Retinal pigment epithelial cell (primary cell): ENCODE measurements at regions not wholly inside any gene's neighbourhood (a gene's known extent, or its start where the extent isn't known, plus 50 kb on each side); places are given as distances from the start of the nearest gene placed in this dataset.

Source experiments
- DNase-seq: peaks from one replicate; pipeline ENCODE4 v3.0.0-alpha.2; 2010; ENCODE audit warnings: low read depth
- H3K4me3 ChIP-seq: 2 replicates; pipeline ENCODE4 v1.5.1; 2011; ENCODE audit warnings: mild to moderate bottlenecking, low read length, control low read depth, moderate library complexity
- TF ChIP-seq, protein P1 (sequence below): conservative IDR thresholded peaks from 2 replicates; pipeline ENCODE4 v1.5.1; 2011; ENCODE audit warnings: low read depth, low read length, control low read depth, inconsistent platforms

- no peak overlapping the region for H3K4me3 ChIP-seq
- DNase-seq: no peak
- TF ChIP-seq, protein P1, sequence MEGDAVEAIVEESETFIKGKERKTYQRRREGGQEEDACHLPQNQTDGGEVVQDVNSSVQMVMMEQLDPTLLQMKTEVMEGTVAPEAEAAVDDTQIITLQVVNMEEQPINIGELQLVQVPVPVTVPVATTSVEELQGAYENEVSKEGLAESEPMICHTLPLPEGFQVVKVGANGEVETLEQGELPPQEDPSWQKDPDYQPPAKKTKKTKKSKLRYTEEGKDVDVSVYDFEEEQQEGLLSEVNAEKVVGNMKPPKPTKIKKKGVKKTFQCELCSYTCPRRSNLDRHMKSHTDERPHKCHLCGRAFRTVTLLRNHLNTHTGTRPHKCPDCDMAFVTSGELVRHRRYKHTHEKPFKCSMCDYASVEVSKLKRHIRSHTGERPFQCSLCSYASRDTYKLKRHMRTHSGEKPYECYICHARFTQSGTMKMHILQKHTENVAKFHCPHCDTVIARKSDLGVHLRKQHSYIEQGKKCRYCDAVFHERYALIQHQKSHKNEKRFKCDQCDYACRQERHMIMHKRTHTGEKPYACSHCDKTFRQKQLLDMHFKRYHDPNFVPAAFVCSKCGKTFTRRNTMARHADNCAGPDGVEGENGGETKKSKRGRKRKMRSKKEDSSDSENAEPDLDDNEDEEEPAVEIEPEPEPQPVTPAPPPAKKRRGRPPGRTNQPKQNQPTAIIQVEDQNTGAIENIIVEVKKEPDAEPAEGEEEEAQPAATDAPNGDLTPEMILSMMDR: no peak
Measured at GRCh38 chr7:112395411-112395810, 54.8 kb upstream of the IFRD1 start.

DNA sequence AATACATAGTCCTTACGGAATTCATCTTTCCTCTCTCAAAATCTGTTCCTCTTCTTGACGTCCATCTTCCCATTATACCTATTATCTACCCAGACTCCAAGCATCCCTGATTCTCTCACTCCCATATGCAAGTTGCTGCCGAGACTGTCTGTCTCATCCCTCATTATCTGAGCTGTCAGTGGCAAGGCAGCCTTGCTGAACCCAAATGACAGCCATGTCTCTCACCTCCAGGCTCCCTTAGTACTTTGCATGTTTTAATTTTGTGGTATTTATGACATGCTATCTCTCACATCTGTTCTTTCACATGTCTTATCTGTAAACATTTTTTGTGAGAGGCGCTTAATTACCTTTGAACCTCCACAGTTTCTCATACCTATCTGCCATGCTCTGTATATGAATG, 54.4 kb upstream of the IFRD1 start:
- H3K4me3 ChIP-seq: no peak overlapping the region
- TF ChIP-seq, protein P1: no peak
- no peak for DNase-seq

DNA sequence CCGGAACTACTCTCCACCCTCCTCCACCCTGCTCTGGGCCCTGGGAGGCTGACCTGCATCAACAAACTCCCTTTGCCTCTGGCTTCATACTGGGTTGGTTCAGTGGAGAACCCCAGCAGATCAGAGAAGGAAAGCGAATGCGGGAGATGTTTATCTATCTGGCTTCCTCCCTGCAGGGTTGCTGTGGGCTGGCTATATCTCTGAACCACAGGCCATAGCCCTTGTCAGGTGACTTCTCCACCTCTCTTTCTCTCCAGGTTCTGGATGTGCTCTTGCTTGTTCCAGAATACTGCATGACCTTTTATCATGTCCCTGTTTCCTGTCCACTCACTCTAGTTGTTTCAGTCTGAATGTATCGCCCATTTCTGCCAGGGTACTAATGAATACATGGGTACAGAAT, 51.7 kb upstream of the IFRD1 start:
- no peak overlapping the region for H3K4me3 ChIP-seq
- DNase-seq: no peak
- TF ChIP-seq, protein P1: no peak

DNA sequence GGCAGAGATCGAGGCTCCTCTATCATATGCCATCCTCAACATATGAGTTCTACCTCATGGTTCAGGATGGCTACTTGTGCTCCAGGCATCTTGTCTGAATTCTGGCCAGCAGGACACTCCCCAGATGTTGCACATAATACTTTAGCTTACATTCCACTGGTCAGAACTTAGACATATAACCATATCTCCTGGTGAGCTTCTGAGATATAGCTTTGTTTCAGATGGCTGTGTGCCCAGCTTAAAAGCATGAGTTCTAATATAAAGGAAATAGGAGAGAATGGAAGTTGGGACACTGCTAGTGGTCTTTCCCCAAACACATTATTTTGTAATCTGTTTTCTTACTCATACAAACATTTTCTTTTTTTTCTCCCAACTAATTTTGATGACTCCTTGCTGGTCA, 50.8 kb upstream of the IFRD1 start:
- H3K4me3 ChIP-seq: no peak overlapping the region
- no peak for DNase-seq
- TF ChIP-seq, protein P1: no peak

- TF ChIP-seq, protein P1: no peak
- H3K4me3 ChIP-seq: no peak overlapping the region
- DNase-seq: peak; percentile 75
Measured at GRCh38 chr7:112400141-112400540, 50.1 kb upstream of the IFRD1 start.
